ENCODE measurements at regions not wholly inside any gene's neighbourhood (a gene's known extent, or its start where the extent isn't known, plus 50 kb on each side); places are given as distances from the start of the nearest gene placed in this dataset.

DNA sequence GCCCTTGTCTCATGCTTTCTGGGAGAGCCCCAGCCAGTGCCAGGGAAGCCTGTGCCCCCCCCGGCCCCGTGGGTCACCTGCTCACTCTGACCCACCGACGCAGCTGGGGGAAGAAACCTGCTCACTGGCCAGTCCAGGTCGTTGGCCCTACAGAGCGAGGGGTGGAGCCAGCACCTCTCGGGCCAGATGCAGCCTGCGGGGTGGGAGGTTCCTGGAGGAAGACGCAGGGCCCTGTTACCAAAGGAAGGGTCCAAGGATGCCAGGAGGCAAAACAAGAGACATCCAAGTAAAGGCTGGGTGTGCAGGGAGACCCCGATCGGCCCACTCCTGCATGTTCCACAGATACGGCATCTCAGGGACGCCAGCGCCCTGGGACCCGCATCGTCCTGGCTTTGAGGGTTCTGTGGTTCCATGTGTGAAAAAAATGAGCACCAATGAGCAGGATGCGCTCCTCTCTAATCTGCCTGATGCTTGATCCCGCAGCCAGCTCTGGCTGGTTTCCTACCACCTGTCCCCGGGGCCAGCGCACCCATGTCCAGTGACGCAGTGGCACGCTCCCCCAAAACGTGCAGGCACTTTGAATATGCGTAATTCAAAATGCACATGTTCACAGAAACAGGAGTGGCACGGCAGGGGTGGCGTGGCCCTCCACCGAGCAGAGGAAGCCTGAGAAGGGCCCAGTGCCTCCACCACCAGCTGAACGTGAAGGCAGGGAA is 66.0 kb upstream of the GALNT9 start:
- no peak for DNase-seq (ENCODE audit: low spot score)
- no peak for FAIRE-seq

DNA sequence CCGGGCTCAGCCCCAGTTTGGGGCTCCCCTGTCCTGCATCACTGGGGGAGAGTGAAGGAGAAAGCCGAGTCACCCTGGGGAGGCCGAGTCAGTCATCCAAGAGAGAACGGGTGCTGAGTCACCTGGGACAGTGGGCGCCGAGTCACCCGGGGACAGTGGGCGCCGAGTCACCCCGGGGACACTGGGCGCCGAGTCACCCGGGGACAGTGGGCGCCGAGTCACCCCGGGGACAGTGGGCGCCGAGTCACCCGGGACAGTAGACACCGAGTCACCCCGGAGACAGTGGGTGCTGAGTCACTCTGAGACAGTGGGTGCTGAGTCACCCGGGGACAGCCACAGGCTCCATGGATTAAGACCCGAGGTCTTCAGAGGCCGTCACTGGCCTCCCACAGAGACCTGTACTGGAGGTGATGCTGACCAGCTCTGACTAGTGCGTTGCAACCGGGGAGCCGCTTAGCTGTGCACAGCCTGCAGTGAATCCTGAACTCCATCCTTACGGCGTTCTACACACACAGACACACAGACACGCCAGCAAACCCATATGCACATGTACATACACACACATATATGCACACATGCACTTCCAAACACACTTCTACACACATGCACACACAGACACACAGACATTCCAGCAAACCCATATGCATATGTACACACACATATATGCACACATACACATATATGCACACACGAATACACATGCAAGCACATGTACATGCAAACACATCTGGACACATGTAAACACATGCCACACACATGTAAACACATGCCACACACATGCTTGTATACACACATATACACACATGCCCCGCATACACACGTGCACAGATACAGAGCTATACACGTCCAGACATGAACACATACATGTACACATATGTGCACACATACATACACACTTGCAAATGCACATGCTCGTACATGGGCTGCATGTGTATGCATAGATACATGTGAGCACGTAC is 64.9 kb upstream of the GALNT9 start:
- DNase-seq (ENCODE audit: low spot score), result no peak
- peak; percentile 99 for FAIRE-seq

DNA sequence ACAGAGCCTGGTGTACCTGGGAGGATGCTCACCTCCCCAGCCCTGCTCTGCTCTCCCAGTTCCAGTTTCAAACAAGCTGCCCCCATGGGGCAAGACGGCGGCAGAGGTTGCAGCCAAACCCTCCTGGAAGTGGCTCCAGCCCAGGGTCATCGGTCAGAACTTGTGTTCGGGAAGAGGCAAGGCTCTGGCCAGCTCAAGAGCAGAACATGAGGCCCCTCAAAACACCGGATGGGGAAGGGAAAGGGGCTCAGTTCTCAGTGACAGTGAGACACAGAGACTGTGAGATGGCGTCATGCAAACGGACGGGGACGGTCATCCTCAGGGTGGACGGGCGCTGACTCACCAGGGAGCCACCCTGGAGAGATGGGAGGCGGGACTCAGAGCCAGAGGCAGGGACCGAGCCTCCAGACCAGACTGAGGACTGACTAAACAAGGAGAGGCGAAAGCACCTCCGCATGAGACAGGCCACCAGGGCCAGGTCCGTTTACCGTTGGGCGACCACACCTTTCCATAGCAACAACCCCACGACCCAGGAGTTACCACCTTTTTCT is 63.9 kb upstream of the GALNT9 start:
- DNase-seq (ENCODE audit: low spot score) (peak; percentile 82), FAIRE-seq (peak; percentile 17)

DNA sequence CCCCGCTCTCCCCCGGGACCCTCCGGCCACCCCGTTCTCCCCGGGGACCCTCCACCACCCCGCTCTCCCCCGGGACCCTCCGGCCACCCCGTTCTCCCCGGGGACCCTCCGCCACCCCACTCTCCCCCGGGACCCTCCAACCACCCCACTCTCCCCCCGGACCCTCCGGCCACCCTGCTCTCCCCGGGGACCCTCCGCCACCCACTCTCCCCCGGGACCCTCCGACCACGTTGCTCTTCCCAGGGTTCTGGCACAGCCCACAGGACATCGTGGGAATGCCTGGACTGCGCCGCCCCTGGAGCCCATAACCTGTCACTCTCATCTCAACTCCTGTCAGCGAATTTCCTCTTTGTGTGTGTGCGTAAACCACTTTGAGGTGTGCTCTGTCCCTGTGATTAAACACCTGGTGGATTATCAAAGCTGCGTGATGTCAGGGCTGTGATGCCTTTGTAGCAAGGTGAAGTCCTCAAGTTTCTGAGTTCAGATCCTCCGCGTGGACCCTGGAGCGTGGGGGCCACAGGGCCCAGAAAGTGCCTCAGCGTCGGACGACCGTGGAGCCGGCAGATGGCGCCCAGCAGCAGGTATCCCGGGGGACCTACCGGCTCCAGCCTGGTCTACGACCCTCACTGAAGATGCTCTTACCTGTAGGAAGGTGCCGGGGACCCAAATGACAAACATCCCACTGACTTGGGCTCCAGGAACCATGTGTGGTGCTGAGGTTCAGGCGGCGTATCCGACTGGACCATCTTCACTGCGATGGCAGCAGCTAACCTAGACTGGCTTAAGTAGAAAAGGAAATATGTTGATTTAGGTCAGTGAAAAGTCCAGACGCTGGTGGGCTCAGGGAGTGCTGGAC is 63.2 kb upstream of the GALNT9 start:
- FAIRE-seq (no peak), DNase-seq (ENCODE audit: low spot score) (no peak)

DNA sequence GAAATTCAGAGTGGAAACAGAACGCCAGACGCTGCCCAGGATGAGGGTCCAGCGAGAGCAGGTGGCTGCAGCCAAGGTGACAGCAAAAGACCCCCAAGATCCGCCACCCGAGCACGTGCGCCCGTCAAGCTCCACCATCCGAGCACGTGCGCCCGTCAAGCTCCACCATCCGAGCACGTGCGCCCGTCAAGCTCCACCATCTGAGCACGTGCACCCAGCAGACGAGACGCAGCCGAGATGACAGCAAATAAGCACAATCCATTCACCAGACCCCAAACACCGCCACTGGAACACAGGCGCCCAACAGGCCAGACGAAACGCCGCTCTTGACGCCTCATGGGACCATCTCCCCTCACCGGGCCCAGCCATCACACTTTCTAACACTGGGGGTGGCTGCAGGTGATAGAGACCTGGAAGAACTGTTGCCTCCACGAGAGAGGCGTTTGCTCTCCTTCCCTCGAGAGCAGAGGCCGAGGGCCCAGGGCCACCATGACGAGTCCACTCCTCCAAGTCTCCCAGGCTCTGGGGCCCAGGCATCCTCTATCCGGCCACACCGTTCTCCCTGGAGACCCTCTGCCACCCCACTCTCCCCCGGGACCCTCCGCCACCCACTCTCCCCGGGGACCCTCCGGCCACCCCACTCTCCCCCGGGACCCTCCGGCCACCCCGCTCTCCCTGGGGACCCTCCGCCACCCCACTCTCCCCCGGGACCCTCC is 62.1 kb upstream of the GALNT9 start:
- no peak for DNase-seq (ENCODE audit: low spot score)
- no peak for FAIRE-seq

DNA sequence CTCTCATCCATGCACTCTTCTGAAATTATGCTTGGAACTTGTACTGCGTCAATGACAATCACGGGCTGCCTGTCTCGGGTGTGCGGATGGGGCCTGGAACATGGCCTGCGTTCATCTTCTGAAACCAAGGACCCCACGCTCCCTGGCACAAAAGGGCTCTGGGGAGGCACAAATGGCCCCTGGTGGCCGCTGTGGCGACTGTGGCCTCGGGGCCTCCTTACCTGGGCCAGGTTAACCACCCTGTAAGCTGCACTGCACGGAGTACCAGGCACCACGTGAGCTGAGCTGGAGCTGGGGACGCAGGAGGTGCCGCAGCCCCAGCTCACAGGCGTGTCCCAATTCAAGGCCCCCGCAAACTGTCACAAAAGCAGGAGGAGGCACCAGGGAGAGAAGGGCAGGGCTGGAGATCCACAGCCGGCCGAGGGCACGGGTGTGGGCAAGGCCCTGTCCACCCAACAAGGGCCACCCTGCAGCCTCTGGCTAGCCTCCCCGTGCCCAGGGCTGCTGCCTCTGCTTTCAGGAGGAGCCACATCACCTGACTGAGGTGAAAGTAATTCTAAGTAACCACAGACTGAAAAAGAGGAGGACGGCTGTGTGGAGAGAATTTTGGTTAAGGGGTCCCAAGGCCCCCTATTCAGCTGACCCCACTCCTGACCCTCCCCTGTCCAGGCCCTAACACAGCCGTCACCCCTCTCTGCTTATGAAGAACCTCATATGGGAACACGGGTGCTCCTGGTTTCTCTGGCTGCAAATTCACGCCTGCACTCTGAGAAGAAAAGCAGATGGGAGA is 61.1 kb upstream of the GALNT9 start:
- FAIRE-seq (no peak), DNase-seq (ENCODE audit: low spot score) (no peak)

DNA sequence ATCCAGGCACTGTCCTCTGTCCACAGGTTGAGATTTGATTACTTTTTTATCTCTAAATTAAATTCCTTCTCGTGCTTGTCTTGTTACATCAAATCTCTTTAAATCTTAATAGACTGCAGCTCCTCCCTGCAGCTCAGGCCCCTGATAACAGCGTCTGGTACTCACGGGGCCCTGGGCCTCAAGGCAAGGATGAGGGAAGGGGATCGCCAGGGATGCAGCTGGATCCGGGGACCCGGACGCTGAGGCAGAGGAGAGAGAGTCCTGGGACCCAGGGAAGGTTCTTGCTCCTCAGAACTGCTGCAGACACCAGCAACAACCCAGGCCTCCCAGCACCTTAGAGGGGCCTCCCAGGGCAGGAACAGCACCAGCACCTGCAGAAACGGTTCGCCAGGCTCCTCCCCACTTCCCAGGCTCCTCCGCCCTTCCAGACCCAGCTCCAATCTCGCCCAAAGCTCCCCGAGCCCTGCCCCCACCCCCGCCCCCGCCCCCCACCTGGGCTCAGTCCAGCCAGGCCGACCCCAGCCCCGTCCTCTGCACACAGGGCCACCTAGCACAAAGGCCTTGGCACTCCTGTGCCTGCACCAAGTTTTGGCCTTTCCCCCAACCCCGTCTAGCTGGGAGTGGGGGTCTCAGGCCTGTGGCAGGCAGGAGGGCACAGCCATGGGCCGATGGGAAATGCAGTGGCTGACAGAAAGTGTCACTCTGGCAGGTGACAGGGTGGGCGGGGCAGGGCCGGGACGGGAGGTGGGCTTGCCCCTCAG is 60.3 kb upstream of the GALNT9 start:
- no peak for FAIRE-seq

DNA sequence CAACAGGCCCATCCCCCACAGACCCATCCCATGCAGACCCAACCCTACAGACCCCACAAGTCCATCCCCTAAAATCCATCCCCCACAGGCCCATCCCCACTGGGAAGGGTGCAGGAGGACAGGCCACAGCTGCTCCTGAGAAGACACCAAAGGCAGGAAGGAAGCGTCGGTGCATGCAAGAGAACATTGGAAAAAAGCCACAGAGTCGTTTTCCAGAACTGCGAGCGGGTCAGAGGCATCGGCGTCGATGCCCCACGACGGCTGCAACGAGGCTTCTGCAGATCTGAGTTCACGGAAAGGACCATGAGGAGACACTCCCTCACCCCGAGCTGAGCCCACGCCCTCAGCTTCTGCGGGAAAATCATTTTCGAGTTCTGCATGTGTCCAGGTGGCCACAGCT is 59.6 kb upstream of the GALNT9 start:
- DNase-seq (ENCODE audit: low spot score), result no peak
- no peak for FAIRE-seq

More for the DNA sequence above, 60.3 kb upstream of the GALNT9 start:
- no peak for DNase-seq (ENCODE audit: low spot score)

DNA sequence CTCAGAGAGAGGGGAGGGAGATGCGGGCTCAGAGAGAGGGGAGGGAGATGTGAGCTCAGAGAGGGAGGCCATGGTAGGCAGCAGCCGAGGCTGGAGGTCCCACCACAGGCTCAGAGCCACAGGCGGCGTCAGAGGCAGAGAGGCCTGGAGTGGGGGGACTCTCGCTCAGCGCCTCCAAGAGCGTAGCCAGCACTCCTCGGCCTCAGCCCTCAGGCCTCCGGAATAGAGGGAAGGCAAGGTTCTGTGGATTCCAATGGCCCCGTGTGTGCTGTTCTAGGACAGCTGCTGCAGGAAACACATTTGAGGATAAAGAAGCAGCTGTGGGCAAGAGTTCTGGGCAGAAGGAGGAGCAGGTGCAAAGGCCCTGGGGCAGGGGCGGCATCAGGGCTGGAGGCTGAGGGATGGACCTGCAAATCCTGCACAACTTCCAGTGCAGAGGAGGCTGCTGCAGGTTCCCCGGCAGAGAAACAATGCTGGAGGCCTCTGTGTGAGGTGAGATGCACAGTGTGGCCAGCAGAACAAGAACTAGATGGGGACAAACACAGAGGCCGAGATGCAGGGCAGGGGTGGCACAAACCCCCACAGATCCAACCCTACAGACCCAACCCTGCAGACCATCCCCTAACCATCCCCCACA is 59.1 kb upstream of the GALNT9 start:
- DNase-seq (ENCODE audit: low spot score) (no peak), FAIRE-seq (no peak)

DNA sequence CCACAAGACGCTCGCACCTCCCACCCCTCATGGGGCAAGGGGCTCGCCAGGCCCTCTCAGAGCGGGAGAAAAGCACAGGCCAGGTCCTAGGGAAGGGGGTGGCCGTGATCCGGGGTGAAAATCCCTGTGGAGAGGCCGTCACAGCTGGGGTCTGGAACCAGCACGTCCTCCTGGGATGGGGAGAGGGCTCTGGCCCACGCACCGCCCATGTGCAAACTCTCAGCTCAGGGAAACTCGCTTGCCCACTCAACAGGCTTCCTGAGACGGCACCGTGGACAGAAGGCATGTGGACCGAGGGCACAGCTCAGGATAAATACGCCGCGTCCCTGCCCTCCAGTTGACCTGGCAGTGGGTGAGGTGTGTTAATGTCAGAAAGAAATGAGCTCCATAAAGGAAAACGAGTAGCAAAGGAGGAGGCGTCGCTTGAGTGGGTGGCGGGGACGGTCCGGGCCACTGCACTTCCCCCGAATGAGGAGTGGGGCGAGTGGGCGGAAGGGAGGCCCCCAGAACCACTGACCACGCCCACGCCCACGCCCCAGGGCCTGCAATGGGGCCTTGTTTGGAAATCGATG is 57.6 kb upstream of the GALNT9 start:
- no peak for FAIRE-seq
- DNase-seq (ENCODE audit: low spot score), result no peak

DNA sequence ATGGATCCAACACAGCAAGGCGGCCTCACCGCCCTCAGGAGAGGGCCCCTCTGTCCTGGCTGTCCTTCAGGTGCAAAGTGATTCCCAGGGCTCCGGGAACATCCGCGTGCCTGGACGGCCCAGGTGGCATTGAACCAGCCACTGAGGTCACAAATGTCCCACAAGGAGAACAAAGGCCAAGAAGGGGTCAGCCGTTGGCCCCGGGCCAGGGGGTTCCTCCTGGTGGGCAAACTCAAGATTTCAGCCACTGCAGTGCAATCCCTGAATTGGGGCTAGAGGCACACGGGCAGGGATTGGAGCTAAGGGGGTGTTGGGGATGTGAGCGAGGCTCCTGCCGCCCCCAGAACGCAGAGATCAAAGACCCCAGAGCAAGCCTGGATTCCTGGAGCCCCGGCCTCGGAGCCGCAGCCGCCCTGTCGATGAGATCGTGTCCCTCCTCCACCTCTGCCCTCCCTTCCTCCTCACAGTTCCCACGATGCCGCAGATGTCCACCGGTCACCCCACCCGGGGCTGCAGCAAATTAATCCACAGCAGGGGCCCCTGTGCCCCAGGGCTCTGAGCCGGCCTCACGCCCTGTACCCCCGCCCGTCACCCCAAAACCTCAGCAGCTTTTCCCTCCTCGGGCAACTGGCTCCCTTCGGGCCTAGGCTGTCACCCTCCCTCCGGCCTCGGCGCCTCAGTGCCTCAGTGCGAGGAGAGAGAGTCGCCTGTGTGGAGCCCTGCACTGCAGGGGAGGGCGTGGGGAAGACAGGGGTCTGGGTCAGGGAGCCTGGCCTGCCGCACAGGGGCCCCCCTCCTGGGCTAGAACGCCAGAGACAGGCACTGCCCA is 56.7 kb upstream of the GALNT9 start:
- FAIRE-seq (no peak), DNase-seq (ENCODE audit: low spot score) (no peak)

DNA sequence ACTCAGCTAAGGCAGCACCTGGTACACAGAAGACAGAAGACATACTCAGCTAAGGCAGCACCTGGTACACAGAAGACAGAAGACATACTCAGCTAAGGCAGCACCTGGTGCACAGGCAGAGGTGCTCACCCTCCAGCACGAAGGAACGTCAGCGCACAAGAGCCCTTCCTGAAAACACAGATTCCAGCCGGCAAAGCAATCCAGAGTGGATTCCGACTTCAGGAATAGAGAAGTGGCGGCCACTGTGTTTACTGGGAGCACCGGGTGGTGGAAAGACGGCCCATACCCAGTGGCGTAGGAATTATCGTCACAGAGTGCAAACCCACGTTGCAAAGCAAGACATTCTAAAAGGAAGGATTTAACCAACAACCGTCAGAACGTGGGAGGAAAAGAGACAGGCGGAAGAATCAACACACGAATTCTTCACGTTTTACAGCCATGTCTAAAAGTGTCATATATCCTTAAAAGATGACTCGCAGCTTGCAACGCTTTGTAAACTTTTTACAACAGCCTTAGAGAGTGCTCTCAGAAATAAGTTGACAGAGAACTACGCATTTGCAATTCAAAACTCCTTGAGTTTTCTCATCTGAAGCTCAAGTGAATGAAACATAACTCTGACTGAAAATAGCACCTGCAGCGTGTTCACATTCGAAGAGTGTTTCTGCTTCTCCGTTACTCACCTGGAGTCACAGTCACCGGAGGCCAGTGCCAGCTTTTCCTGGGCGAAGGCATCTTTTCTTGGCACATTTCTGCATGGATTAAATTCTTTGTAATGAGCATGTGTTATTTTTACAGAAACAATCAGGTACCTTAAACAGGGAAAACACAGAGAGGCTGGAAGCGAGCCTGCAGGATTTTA is 55.8 kb upstream of the GALNT9 start:
- no peak for DNase-seq (ENCODE audit: low spot score)
- FAIRE-seq, result no peak

DNA sequence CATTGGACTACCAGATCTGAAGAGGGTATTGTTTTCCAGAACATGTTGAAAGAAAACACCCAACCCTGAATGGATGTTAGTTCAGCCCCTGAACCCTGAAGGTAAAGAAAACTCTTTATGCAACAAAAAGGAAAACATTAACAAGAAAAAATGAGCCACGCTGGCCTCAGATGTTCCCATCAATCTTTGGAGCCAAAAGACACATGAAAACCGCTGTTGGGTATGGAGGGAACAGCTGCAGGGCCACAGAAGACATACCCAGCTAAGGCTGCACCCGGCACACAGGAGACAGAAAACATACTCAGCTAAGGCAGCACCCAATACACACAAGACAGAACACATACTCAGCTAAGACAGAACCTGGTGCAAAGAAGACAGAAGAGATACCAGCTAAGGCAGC is 51.3 kb upstream of the GALNT9 start:
- DNase-seq (ENCODE audit: low spot score) (no peak), FAIRE-seq (no peak)

DNA sequence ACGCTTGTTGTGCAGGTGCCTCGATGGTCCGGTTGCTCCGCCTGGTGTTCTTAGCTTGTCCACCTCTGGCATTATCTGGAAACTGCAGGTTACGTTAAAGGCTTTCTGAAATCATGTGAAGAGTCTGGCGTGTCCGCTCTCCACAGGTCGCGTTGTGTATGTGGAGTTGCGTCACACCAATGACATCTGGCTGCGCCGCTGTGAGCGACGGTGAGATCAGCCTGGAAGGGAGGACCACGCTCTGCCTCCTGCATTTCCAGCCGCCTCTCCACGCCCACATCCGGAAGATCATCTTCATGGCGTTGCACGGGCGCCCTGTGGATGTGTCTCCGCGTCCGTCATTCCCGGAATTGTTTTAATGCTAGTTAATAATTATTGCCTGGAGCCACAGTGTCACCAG is 50.6 kb upstream of the GALNT9 start:
- DNase-seq (ENCODE audit: low spot score), result peak; percentile 66
- no peak for FAIRE-seq

DNA sequence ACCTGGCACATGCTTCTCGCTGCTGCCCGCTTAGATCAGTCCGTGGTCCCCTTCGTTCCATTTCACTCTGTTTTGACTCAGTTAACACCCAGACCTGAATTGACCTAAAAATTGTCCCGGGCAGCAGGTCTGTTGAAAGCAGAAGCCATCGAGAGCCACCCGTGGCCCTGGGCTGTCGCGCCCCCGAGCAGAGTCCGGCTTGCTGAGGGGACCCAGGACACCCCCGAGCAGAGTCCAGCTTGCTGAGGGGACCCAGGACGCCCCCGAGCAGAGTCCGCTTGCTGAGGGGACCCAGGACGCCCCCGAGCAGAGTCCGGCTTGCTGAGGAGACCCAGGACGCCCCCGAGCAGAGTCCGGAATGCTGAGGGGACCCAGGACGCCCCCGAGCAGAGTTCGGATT is 50.2 kb upstream of the GALNT9 start:
- no peak for DNase-seq (ENCODE audit: low spot score)
- FAIRE-seq, result no peak
